Keratinocyte (primary cell): ENCODE measurements at regions not wholly inside any gene's neighbourhood (a gene's known extent, or its start where the extent isn't known, plus 50 kb on each side); places are given as distances from the start of the nearest gene placed in this dataset.

Source experiments
- DNase-seq: peaks from one replicate; pipeline ENCODE4 v3.0.0-alpha.2; 2011; ENCODE audit warnings: low read depth, missing footprints, low spot score
- FAIRE-seq: peaks from 2 replicates; lab custom pipeline; 2011; peaks lifted over from hg19 to GRCh38; lab: Jason Lieb, UNC
- H2AFZ ChIP-seq: 2 replicates; pipeline ENCODE4 v1.6.0; 2012; ENCODE audit warnings: low read length, control low read depth, inconsistent platforms; ENCODE audit not compliant: control insufficient read depth
- H3K27ac ChIP-seq: 2 replicates; pipeline ENCODE4 v1.5.1; 2011; ENCODE audit warnings: low read length; ENCODE audit not compliant: control insufficient read depth, insufficient read depth
- H3K27me3 ChIP-seq: 3 replicates; pipeline ENCODE4 v1.6.0; 2011; ENCODE audit warnings: low read length; ENCODE audit not compliant: control insufficient read depth, insufficient read depth; ENCODE audit errors: extremely low read depth
- H3K36me3 ChIP-seq, 2 experiments: 2 replicates in 1 of 2; 3 replicates in 1 of 2; pipeline ENCODE4 v1.5.1; 2011; ENCODE audit warnings: low read length in 2 of 2, mild to moderate bottlenecking in 1 of 2; ENCODE audit not compliant: control insufficient read depth in 2 of 2, insufficient read depth in 2 of 2; ENCODE audit errors: extremely low read depth in 1 of 2
- H3K4me1 ChIP-seq: 3 replicates; pipeline ENCODE4 v1.5.1; 2011; ENCODE audit warnings: low read length; ENCODE audit not compliant: control insufficient read depth, insufficient read depth; ENCODE audit errors: extremely low read depth
- H3K4me2 ChIP-seq: 3 replicates; pipeline ENCODE4 v1.6.0; 2011; ENCODE audit warnings: low read depth, low read length; ENCODE audit not compliant: control insufficient read depth, insufficient read depth; ENCODE audit errors: extremely low read depth
- H3K4me3 ChIP-seq, 3 experiments: fragments of 200-600 bp in 1 of 3; sonication (generic) in 1 of 3; 2 replicates in 2 of 3; 3 replicates in 1 of 3; pipeline ENCODE4 v1.5.1; 2011 to 2016; ENCODE audit warnings: low read length in 3 of 3, mild to moderate bottlenecking in 3 of 3, control low read depth in 2 of 3, inconsistent platforms in 1 of 3, low read depth in 1 of 3, mixed read lengths in 1 of 3, mixed run types in 1 of 3, moderate library complexity in 1 of 3; ENCODE audit not compliant: control insufficient read depth in 2 of 3, insufficient read depth in 2 of 3; ENCODE audit errors: extremely low read depth in 1 of 3
- H3K79me2 ChIP-seq: 2 replicates; pipeline ENCODE4 v1.6.0; 2012; ENCODE audit warnings: low read length; ENCODE audit not compliant: control insufficient read depth, insufficient read depth
- H3K9ac ChIP-seq: 3 replicates; pipeline ENCODE4 v1.6.0; 2011; ENCODE audit warnings: low read length; ENCODE audit not compliant: control insufficient read depth, insufficient read depth; ENCODE audit errors: extremely low read depth
- H3K9me1 ChIP-seq: 3 replicates; pipeline ENCODE4 v1.6.0; 2011; ENCODE audit warnings: low read length; ENCODE audit not compliant: control insufficient read depth, insufficient read depth; ENCODE audit errors: extremely low read depth
- H3K9me3 ChIP-seq: 2 replicates; pipeline ENCODE4 v1.5.1; 2012; ENCODE audit warnings: low read depth, low read length; ENCODE audit not compliant: control insufficient read depth
- H4K20me1 ChIP-seq: 3 replicates; pipeline ENCODE4 v1.6.0; 2011; ENCODE audit warnings: low read length; ENCODE audit not compliant: control insufficient read depth, insufficient read depth; ENCODE audit errors: extremely low read depth
- CTCF ChIP-seq, 3 experiments: IDR thresholded peaks in 1 of 3; conservative IDR thresholded peaks in 1 of 3; optimal IDR thresholded peaks in 1 of 3; 2 replicates in 2 of 3; 3 replicates in 1 of 3; pipeline versions ENCODE3 to v1.5.1; 2011; ENCODE audit warnings: low read length in 3 of 3, mild to moderate bottlenecking in 3 of 3, moderate library complexity in 2 of 3, control low read depth in 1 of 3, inconsistent platforms in 1 of 3; ENCODE audit not compliant: insufficient read depth in 2 of 3; ENCODE audit errors: extremely low read depth in 1 of 3
- EZH2 ChIP-seq: IDR thresholded peaks from one replicate; pipeline ENCODE4 v1.6.1; 2012; ENCODE audit warnings: inconsistent platforms, mild to moderate bottlenecking, low read length, moderate library complexity
- dilution Hi-C: fragments of 300-500 bp; cut with MboI; formaldehyde crosslinking; loops from one replicate; pipeline ENCODE4 v1.7.0; 2020; ENCODE audit warnings: low sequenced_read_pairs; ENCODE audit not compliant: extremely low pct_ligation_motif_present

GRCh38 chr1:82920418-82921248, 1078.3 kb downstream of the TTLL7 start:
- Histone ChIP-seq H3K4me2 (no peak overlapping the region), H3K79me2 (no peaks in the 10 kb centered on the region), H3K4me1 (no peaks in the 10 kb centered on the region), H4K20me1 (no peaks in the 10 kb centered on the region), H3K9ac (no peak overlapping the region), H3K36me3 (no peaks in the 10 kb centered on the region), H3K27me3 (no peaks in the 10 kb centered on the region), H3K27ac (no peak overlapping the region), H3K9me1 (no peaks in the 10 kb centered on the region), H3K4me3 (no peak overlapping the region), H3K9me3 (no peaks in the 10 kb centered on the region), H2AFZ (no peak overlapping the region)
- dilution Hi-C loops = no loop called here
- FAIRE-seq (no peak), DNase-seq (no peak)
- TF ChIP-seq CTCF (optimal IDR thresholded peaks at IDR 0.05 in 1 of 3, IDR thresholded peaks at IDR 0.05 in 1 of 3, conservative IDR thresholded peaks at IDR 0.05 in 1 of 3; ENCODE audit: extremely low read depth in 1 of 3, insufficient read depth in 2 of 3, low read length in 3 of 3) (no peak), EZH2 (no peak)

- Histone ChIP-seq H3K36me3 (no peaks in the 10 kb centered on the region), H3K4me3 (no peak overlapping the region), H3K27me3 (no peaks in the 10 kb centered on the region), H3K27ac (no peak overlapping the region), H3K9ac (no peak overlapping the region), H3K79me2 (no peaks in the 10 kb centered on the region), H3K9me3 (no peaks in the 10 kb centered on the region), H4K20me1 (no peaks in the 10 kb centered on the region), H3K4me1 (no peaks in the 10 kb centered on the region), H2AFZ (no peak overlapping the region), H3K9me1 (no peaks in the 10 kb centered on the region), H3K4me2 (no peak overlapping the region)
- FAIRE-seq = no peak
- dilution Hi-C loops = no loop called here
- TF ChIP-seq CTCF (optimal IDR thresholded peaks at IDR 0.05 in 1 of 3, IDR thresholded peaks at IDR 0.05 in 1 of 3, conservative IDR thresholded peaks at IDR 0.05 in 1 of 3; ENCODE audit: extremely low read depth in 1 of 3, insufficient read depth in 2 of 3, low read length in 3 of 3) = no peak
- no peak for TF ChIP-seq EZH2
- DNase-seq = no peak
Observed at GRCh38 chr1:82919837-82920236, 1079.1 kb downstream of the TTLL7 start.
